DMS 273 treated with DMSO at 0.1 percent for 48 hours (cell line): ENCODE measurements at regions not wholly inside any gene's neighbourhood (a gene's known extent, or its start where the extent isn't known, plus 50 kb on each side); places are given as distances from the start of the nearest gene placed in this dataset.
"Not testable (repeated sequence)": the region's sequence is repeated elsewhere in the genome, so short reads cannot be mapped to it uniquely, and the experiment has no call there.

Experiments used
- DNase-seq: peaks from one replicate; lab custom pipeline; 2025; lab: John Stamatoyannopoulos, UW

DNA sequence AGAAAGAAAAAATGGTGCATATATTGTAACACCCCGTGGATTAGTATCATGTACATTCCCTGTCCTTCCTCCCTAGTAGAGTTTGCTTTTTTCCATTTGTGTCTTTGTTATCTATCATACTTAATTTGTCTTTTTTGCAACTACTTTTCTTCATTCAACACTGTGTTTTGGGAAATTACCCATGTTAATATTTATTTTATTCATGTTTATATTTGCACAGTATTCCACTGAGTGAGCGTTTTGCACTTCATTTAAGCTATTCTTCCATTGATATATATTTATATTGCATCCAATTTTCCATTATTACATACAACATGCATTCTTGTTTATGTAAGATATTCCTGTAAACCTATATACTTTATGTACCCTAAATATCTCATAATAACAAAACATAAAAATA lies 57.6 kb upstream of the FAM171A1 start:
- DNase-seq = no peak

DNA sequence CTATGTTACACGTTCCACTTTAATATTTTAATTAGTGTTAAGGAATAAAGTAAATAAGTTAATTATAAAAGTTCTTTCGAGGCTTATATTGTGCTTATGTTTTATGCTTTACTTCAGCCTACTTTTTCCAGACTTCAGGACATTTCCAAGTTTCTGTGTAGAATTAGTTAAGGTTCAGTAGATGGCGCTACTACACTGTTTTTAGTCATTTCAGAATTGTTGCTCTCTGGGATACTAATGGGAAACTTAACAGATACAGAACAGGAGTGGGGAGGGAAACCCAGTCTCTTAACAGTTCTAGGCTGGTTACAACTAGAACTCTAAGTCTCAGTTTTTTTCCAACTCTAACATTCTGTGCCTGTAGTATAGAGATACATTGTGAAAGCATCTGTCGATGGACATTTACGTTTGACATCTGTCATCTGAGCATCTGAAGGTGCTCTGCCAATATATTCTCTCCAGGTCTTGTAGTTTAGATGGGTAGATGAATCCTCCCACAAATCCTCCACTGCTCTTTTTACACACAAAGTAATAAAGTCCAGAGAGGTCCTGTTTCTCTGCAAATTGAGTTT lies 56.8 kb upstream of the FAM171A1 start:
- peak; percentile 23 for DNase-seq

DNA sequence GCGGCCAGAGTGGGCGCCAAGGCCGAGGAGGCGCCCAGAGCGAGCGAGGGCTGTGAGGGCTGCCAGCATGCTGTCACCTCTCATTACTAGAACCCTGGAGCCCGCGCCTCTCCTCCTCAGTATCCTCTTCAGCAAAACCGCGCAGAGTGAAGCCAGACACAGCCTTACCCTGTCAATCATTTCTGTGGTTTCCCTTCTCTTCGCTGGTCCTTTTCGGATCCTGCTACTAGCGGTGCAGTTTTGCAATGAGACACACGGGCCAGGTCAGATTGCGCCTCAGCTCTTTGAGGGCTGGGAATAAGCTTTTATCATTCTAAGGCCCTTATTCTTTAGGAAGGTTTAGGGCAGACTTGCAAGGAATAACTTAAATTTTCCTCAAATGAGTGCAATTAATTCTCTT lies 55.5 kb upstream of the FAM171A1 start:
- DNase-seq = no peak

DNA sequence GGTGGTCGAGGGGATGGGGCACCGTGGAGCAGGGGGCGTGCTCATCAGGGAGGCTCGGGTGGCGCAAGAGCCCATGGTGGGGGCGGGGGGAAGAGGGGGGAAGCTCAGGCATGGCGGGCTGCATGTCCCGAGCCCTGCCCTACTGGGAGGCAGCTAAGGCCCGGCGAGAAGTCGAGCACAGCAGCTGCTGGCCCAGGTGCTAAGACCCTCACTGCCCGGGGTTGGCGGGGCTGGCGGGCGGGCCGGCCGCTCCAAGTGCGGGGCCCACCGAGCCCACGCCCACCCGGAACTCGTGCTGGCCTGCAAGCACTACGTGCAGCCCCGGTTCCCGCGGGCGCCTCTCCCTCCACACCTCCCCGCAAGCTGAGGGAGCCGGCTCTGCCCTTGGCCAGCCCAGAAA lies 55.0 kb upstream of the FAM171A1 start:
- DNase-seq = no peak

DNA sequence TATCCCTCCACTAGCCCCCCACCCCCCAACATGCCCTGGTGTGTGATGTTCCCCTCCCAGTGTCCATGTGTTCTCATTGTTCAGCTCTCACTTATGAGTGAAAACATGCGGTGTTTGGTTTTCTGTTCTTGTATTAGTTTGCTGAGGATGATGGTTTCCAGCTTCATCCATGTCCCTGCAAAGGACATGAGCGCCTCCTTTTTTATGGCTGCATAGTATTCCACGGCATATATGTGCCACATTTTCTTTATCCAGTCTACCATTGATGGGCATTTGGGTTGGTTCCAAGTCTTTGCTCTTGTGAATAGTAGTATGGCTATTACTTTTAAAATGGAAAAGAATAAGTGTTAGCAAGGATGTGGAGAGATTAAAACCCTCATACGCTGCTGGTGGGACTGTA lies 50.8 kb upstream of the FAM171A1 start:
- DNase-seq = not testable (repeated sequence)
